GM19438 (cell line): ENCODE measurements at regions not wholly inside any gene's neighbourhood (a gene's known extent, or its start where the extent isn't known, plus 50 kb on each side); places are given as distances from the start of the nearest gene placed in this dataset.

Experiments
- ATAC-seq: cut with Tn5 transposase; IDR thresholded peaks from one replicate; pipeline ENCODE4 v1.9.1; 2021; ENCODE audit warnings: low read depth; ENCODE audit not compliant: unreplicated experiment

DNA sequence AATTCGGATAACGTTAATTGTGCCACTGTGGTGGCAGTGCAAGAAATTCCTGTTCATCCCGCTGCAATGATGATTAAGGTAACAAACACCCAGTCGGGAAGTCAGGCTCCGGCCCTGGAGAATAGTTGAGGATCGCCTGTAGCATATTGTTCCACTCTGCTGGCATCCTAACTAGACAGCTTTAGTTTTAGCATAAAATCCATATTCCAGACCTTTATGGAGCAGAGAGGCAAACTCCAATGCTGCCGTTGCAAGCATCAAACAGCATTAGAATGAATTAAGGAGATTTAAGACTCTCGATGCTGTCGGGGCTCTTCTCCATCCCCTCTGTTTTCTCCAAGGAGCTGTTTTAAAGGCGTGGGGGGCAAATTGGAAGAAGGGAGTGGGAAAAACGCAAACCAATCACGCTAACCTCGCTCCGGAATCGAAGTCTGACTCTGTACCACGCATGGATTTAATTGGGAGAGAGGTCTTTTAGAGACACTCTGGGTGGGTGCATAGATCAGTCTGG, 660.4 kb downstream of the VRK1 start:
- no peak for ATAC-seq

DNA sequence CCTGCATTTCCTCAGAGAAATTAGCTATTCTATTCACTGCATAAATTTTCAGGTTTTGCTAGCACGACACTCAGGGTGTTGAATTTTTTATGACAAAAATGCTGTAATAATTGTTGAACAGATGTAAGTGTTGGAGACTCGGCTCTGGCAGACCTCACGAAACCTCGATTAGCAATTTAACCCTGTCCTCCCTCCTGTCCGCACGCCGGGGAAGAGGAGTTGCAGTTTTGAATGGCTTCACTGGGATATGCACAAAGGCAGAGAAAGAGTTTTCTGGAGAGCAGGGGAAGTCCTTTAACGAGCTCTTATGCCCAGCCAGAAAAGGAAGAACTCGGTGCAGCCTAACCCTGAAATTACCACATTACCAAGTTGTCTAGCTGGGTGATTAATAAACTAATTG, 661.1 kb downstream of the VRK1 start:
- ATAC-seq: no peak

DNA sequence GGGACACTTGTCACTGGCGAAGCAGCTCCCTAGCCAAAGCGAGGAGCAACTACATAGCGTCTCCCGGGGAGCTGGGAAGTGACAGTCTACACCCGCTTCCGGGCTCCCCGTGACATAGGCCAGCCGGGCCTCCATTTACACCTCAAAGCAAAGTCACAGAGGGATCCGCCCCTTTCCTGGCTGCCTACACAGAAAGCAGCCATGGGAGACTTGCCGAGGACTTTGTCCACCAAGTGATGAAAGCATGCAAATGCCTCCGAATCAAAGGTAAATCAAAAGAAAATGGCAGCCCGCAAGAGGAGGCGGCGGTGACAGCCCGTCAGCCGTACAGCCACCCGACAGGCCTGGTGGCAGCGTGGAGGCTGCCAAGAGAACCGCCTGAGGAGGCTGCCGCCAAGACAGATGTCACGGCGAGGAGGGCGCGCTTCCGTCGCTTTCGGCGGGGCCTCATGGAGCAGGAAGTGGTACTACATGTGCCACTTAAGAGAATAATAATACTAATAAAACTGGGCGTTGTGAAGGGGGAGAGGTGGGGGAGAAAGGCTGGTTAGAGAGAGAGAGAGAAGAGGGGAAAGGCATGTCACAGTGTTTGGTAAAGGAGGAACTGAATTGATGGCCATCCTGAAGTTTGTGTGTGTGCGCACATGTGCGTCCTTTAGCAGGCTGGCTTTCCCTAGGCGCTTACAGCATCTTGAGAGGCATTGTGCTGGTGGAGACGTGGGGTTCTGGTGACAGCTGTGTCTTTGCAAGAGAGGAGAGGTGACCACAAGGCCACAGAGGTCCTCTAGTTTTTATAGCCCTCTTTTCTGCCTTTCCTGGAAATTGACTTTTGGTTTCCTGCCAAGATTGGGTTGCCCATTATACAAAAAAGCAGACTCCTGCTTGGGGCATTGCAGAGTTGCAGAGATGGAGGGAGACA, 661.7 kb downstream of the VRK1 start:
- no peak for ATAC-seq

GRCh38 chr14:97462081-97462480, 664.9 kb downstream of the VRK1 start:
- ATAC-seq: no peak

DNA sequence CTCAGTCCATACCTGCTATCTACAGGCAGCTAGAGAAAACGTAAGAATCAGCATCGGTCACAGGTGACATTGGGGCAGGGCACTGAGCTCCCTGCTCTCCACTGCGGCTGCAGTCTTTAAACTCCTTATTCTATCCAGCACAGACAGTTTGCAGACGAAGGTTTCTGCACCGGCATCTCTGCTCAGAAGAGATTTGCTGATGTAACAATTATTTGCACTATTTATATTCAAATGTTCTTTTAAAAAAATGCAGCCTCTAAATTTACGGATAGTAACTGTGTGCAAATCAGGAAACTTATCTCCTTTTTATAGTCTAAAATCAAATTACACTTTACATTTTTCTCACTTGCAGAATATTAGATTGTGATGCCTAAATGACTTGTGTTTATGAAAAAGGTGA, 671.0 kb downstream of the VRK1 start:
- ATAC-seq: no peak

- no peak for ATAC-seq
Observed at GRCh38 chr14:97477353-97477752, 680.2 kb downstream of the VRK1 start.

- no peak for ATAC-seq
Observed at GRCh38 chr14:97485201-97485600, 688.0 kb downstream of the VRK1 start.

DNA sequence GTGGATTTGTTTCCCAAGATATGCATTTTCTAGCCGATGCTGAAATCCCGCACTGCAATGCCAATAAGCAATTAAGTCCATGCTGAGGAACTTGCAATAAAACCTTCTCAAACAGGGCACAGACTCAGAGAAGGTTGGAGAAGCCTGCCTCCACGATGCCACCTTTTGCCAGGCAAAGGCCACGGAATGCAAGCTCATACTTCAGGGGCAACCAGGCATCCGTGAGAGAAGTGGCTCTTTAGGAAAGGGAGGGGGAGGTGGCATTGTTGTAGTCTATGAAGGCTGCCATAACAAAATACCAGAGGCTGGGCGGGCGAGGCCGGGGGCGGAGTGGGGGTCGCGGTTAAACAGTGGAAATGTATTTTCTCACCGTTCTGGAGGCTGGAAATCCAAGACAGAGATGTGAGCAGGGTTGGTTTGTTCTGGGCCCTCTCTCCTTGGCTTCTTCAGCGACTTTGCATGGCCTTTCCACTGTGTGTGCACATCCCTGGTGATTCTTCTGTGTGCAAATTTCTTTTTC, 689.5 kb downstream of the VRK1 start:
- ATAC-seq: no peak

GRCh38 chr14:97489750-97490149, 692.6 kb downstream of the VRK1 start:
- no peak for ATAC-seq

DNA sequence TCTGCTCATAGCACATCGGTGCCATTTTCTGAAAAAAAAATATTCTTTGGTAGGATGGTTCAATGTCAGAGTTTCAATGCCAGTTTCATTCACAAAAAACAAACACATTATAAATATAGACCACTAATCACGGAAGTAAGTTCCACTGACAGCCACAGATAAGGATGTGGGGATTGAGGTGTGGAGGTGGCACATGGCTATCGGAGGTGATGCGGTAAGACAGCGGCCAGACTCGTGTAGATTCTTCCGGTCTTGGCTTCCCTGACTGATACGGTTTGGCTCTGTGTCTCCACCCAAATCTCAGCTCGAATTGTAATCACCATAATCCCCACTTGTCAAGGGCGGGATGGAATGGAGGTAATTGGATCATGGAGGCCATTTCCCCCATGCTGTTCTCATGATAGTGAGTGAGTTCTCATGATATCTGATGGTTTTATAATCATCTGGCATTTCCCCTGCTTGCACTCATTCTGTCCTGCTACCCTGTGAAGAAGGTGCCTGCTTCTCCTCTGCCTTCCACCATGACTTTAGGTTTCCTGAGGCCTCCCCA, 693.4 kb downstream of the VRK1 start:
- no peak for ATAC-seq

DNA sequence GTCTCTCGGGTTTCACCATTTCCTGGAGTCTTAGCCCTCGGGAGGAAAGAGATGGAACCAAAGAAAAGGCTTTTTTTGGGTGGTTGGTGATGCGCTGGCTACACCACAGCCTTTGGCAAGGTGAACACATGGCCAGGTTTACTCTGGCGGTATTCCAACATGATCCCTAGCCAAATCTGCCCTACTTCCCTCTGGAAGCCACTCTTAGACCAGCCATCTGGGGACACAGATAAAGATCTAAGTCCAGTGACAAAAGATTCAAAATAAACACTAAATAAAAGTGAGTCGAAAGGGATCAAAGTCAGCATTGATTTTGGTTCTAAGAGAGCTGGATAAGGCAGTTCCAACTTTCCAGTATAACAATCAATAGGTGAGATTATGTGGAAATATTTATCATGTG, 694.5 kb downstream of the VRK1 start:
- no peak for ATAC-seq

DNA sequence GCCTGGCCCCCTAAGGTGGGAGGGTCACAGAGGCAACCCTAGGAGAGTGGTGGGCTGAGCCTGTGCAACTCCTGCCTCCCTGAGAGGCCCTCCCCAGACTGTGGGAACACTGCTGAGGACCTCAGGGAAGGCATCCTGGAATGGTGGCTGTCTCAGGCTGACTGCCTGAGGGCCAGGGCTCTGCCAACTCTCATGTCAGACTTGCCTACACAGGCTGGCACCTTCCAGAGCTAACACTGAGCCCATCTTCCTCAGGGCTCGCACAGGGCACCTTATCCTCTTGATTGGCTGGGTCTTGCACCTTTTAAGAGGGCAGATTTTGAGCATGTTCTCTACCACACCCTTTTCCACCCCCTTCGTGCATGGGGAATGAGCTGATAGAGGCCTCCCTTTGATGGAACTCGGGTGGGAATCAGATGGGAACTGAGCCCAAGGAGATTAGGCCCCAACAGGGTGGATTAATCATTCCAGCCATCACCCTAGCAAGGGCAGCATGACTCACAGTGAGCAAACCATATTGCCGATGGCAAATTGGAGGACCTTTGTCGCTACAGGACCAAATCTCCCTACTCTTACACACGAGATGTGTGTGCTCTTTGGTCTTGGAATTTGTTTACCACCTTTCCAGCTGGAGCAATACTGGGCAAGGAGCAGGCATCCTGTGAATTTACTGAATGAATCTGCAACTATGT, 702.8 kb downstream of the VRK1 start:
- no peak for ATAC-seq

GRCh38 chr14:97506626-97507025, 709.4 kb downstream of the VRK1 start:
- no peak for ATAC-seq

DNA sequence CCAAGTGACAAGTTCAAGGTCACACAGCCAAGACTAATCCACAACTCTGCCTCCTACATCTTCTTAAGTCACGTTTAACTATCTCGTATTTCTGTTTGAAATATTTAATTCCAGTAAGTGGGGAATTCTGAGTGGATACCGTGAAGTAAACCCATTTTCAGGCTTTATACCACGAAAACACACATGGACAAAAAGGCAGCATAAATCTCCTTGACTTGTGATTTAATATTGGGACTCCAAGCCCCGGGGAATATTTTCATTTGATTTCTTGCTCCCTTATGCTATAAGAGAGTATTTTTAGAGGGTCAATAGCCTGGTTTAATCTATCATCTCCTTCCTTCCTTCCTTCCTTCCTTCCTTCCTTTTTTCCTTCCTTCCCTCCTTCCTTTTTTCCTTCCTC, 716.7 kb downstream of the VRK1 start:
- no peak for ATAC-seq

DNA sequence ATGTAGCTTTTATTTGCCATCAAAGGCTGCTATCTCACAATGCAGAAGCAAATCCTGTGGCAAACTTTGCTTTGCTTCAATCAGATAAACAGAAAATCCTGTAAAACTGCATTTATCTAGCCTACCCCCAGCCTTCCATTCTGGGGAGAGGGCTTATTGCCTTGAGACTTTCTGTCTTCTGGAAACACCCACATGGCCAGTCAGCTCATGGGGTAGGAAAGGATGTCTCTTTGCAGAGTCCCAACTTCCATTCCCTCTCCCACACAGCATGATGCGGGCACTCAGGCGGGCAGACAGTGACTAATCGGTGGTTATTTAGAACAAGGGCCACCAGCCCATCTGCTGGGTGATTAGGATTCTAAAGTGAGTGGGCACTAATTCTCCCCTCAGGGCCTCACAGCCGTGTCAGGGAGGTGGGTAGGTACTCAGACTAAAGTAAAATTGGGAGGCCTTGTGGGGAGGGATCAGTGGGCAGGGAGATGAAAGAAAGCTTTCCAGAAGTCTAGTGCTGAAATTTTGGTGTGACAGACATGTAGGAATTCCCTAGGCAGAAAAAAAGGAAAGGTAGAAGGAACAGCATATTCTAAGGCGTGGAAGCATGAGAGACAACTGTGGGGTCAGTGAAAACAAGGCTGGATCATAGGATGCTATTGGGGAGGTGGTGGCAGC, 720.5 kb downstream of the VRK1 start:
- no peak for ATAC-seq

DNA sequence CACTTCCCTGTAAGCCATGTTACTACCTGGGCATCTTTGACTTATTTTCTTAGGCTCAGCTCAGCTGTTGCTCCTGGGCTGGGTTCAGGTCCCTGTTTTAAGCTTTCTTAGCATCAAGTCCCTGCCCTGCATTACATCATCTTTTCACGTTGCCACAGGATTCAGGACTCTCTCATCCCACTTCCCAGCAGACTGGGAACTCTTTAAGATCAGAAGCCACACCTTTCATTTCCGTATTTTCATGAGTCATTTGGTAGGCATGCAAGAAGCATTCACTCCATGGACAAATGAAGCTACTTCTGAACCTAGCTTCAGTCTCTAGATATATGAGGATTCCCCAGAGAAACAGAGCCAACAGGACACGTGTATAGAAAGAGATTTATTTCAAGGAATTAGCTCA, 726.8 kb downstream of the VRK1 start:
- ATAC-seq: no peak

GRCh38 chr14:97524589-97525319, 727.6 kb downstream of the VRK1 start:
- ATAC-seq: no peak

GRCh38 chr14:97527993-97528392, 730.8 kb downstream of the VRK1 start:
- ATAC-seq: no peak

GRCh38 chr14:97532052-97532451, 734.9 kb downstream of the VRK1 start:
- ATAC-seq: no peak

GRCh38 chr14:97536421-97536820, 739.2 kb downstream of the VRK1 start:
- no peak for ATAC-seq
